ENCODE measurements at regions not wholly inside any gene's neighbourhood (a gene's known extent, or its start where the extent isn't known, plus 50 kb on each side); places are given as distances from the start of the nearest gene placed in this dataset.

DNA sequence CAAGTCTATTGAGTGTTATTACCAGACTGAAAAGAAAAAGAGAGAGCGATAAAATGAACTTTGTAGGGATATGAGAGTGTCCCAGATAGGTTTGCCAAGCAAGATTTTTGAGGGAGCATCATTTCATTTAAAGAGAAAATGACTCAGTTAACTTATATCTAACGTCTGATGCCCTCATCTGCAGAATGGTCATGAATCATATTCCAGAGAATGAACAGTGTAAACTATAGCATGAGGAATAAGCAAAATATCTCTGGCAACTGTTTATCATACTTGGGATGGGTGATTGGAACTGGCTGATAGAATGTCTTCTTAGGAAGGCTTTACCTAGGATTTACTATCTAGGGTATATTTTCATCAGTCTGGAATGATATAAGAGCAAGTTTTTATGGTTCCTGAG, 289.4 kb downstream of the CMPK2 start:
- Histone ChIP-seq H3K4me3 (replicated peaks in 1 of 3; ENCODE audit: insufficient read depth in 1 of 3, low read depth in 2 of 3, low read length in 3 of 3) (no peak overlapping the region), H3K79me2 (ENCODE audit: insufficient read depth, low read length) (no peaks in the 10 kb centered on the region), H3K27me3 (ENCODE audit: control insufficient read depth in 1 of 2, insufficient read depth in 2 of 2, low read length in 2 of 2) (no peaks in the 10 kb centered on the region), H3K4me2 (ENCODE audit: low read depth, low read length) (no peak overlapping the region), H3K4me1 (ENCODE audit: insufficient read depth, low read length) (no peaks in the 10 kb centered on the region), H3K9me3 (ENCODE audit: low read length) (peaks cover 18% of the 10 kb centered on the region; the same call in 1 of the 2 replicates), H3K27ac (ENCODE audit: extremely low read length, insufficient read depth, low read length) (no peak overlapping the region), H3K9ac (ENCODE audit: insufficient read depth, low read depth, low read length) (no peak overlapping the region), H2AFZ (ENCODE audit: low read length) (no peak overlapping the region), H4K20me1 (ENCODE audit: insufficient read depth, low read length) (no peaks in the 10 kb centered on the region), H3K36me3 (replicated peaks in 1 of 2; ENCODE audit: control insufficient read depth in 1 of 2, insufficient read depth in 2 of 2, low read length in 2 of 2) (no peaks in the 10 kb centered on the region)
- 1% methylated on average over 2 of the region's 2 CpGs for WGBS (ENCODE audit: low lambda C conversion rate)
- CTCF ChIA-PET (ENCODE audit: low intra/inter-chr PET ratio, low total read pairs) = no interaction called here
- no peak for ATAC-seq
- intact Hi-C loops (cut with micrococcal nuclease; ENCODE audit: unreplicated experiment) = no loop called here
- no TSS peak for BruUV-seq (replicated peaks)
- FAIRE-seq = no peak
- no peak for DNase-seq (ENCODE audit: low spot score)
- POLR2A ChIA-PET = no interaction called here
- in situ Hi-C loops (cut with HindIII; ENCODE audit: extremely low pct_ligation_motif_present, low pct_unique_long_range_greater_than_20kb) = no loop called here
- TF ChIP-seq, protein P1, sequence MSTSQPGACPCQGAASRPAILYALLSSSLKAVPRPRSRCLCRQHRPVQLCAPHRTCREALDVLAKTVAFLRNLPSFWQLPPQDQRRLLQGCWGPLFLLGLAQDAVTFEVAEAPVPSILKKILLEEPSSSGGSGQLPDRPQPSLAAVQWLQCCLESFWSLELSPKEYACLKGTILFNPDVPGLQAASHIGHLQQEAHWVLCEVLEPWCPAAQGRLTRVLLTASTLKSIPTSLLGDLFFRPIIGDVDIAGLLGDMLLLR (CRISPR knock-in tag; IDR thresholded peaks at IDR 0.05) = no peak
- no peak for TF ChIP-seq ZNF142 (CRISPR knock-in tag; IDR thresholded peaks at IDR 0.05)
- TF ChIP-seq PRMT3 (CRISPR knock-in tag; IDR thresholded peaks at IDR 0.05; ENCODE audit: borderline replicate concordance, low read depth) = no peak
- TF ChIP-seq ZHX2 (IDR thresholded peaks at IDR 0.05; ENCODE audit: low read depth) = no peak
- no peak for TF ChIP-seq ZHX2 (CRISPR knock-in tag; IDR thresholded peaks at IDR 0.05; ENCODE audit: borderline replicate concordance)
- TF ChIP-seq DR1 (CRISPR knock-in tag; IDR thresholded peaks at IDR 0.05) = no peak
- no peak for TF ChIP-seq THAP11 (CRISPR knock-in tag; IDR thresholded peaks at IDR 0.05)
- TF ChIP-seq HES4 (CRISPR knock-in tag; IDR thresholded peaks at IDR 0.05; ENCODE audit: borderline replicate concordance) = no peak
- TF ChIP-seq, protein P2, sequence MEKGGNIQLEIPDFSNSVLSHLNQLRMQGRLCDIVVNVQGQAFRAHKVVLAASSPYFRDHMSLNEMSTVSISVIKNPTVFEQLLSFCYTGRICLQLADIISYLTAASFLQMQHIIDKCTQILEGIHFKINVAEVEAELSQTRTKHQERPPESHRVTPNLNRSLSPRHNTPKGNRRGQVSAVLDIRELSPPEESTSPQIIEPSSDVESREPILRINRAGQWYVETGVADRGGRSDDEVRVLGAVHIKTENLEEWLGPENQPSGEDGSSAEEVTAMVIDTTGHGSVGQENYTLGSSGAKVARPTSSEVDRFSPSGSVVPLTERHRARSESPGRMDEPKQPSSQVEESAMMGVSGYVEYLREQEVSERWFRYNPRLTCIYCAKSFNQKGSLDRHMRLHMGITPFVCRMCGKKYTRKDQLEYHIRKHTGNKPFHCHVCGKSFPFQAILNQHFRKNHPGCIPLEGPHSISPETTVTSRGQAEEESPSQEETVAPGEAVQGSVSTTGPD (CRISPR knock-in tag; IDR thresholded peaks at IDR 0.05) = no peak

All from HepG2 (cell line).